RWPE2 (cell line): ENCODE measurements at regions not wholly inside any gene's neighbourhood (a gene's known extent, or its start where the extent isn't known, plus 50 kb on each side); places are given as distances from the start of the nearest gene placed in this dataset.

Experiments used
- ATAC-seq: fragments of 200-7000 bp; cut with Tn5 transposase; 3 replicates; pipeline ENCODE4 v1.9.1; 2021; ENCODE audit warnings: low read depth
- DNase-seq: peaks from one replicate; pipeline ENCODE4 v3.0.0-alpha.2; 2020; ENCODE audit warnings: low spot score
- H3K27ac ChIP-seq: fragments of 450-650 bp; 2 replicates; pipeline ENCODE4 v1.5.1; 2017; ENCODE audit warnings: mild to moderate bottlenecking; ENCODE audit not compliant: poor library complexity, severe bottlenecking
- H3K27me3 ChIP-seq: fragments of 250-450 bp; sonication (Bioruptor Pico); 2 replicates; pipeline ENCODE4 v1.5.1; 2021; ENCODE audit warnings: mild to moderate bottlenecking, moderate library complexity; ENCODE audit not compliant: insufficient read depth, poor library complexity, severe bottlenecking
- H3K36me3 ChIP-seq: fragments of 250-450 bp; sonication (Bioruptor Pico); 2 replicates; pipeline ENCODE4 v1.5.1; 2020; ENCODE audit warnings: low read depth, mild to moderate bottlenecking, moderate library complexity
- H3K4me1 ChIP-seq: fragments of 250-450 bp; sonication (Bioruptor Pico); 2 replicates; pipeline ENCODE4 v1.5.1; 2021; ENCODE audit warnings: mild to moderate bottlenecking, moderate library complexity; ENCODE audit not compliant: insufficient read depth, poor library complexity, severe bottlenecking
- H3K4me3 ChIP-seq: fragments of 250-450 bp; sonication (Bioruptor Pico); 2 replicates; pipeline ENCODE4 v1.5.1; 2021; ENCODE audit warnings: mild to moderate bottlenecking, moderate library complexity; ENCODE audit not compliant: severe bottlenecking
- H3K9me3 ChIP-seq: fragments of 250-450 bp; sonication (Bioruptor Pico); 2 replicates; pipeline ENCODE4 v1.5.1; 2021; ENCODE audit warnings: mild to moderate bottlenecking, moderate library complexity; ENCODE audit not compliant: severe bottlenecking
- CTCF ChIP-seq: fragments of 450-650 bp; IDR thresholded peaks from one replicate; pipeline ENCODE4 v1.5.1; 2017; ENCODE audit warnings: mild to moderate bottlenecking, moderate library complexity; ENCODE audit not compliant: poor library complexity, severe bottlenecking

GRCh38 chr12:23303821-23304220 is 645.6 kb downstream of the SOX5 start:
- DNase-seq (no peak), ATAC-seq (no peak)
- H3K27me3 ChIP-seq, result no peaks in the 10 kb centered on the region
- no peak for TF ChIP-seq CTCF
- no peaks in the 10 kb centered on the region for H3K4me1 ChIP-seq
- no peaks in the 10 kb centered on the region for H3K9me3 ChIP-seq
- no peak overlapping the region for H3K4me3 ChIP-seq
- no peak overlapping the region for H3K27ac ChIP-seq
- no peaks in the 10 kb centered on the region for H3K36me3 ChIP-seq

GRCh38 chr12:23333938-23334337 is 615.5 kb downstream of the SOX5 start:
- no peaks in the 10 kb centered on the region for H3K4me1 ChIP-seq
- no peaks in the 10 kb centered on the region for H3K36me3 ChIP-seq
- DNase-seq (no peak), ATAC-seq (no peak)
- no peak overlapping the region for H3K27ac ChIP-seq
- H3K4me3 ChIP-seq, result no peak overlapping the region
- no peak for TF ChIP-seq CTCF
- H3K27me3 ChIP-seq, result no peaks in the 10 kb centered on the region
- H3K9me3 ChIP-seq, result no peaks in the 10 kb centered on the region

GRCh38 chr12:23335593-23335992 is 613.9 kb downstream of the SOX5 start:
- H3K4me1 ChIP-seq, result no peaks in the 10 kb centered on the region
- ATAC-seq (no peak), DNase-seq (no peak)
- no peak for TF ChIP-seq CTCF
- H3K9me3 ChIP-seq, result no peaks in the 10 kb centered on the region
- no peaks in the 10 kb centered on the region for H3K36me3 ChIP-seq
- no peak overlapping the region for H3K4me3 ChIP-seq
- no peak overlapping the region for H3K27ac ChIP-seq
- no peaks in the 10 kb centered on the region for H3K27me3 ChIP-seq

GRCh38 chr12:23337213-23337612 is 612.3 kb downstream of the SOX5 start:
- Histone ChIP-seq H3K9me3 (no peaks in the 10 kb centered on the region), H3K27ac (no peak overlapping the region), H3K4me3 (no peak overlapping the region), H3K4me1 (no peaks in the 10 kb centered on the region), H3K27me3 (no peaks in the 10 kb centered on the region), H3K36me3 (no peaks in the 10 kb centered on the region)
- TF ChIP-seq CTCF, result no peak
- ATAC-seq (no peak), DNase-seq (no peak)

- Histone ChIP-seq H3K9me3 (no peaks in the 10 kb centered on the region), H3K36me3 (no peaks in the 10 kb centered on the region), H3K4me1 (no peaks in the 10 kb centered on the region), H3K4me3 (no peak overlapping the region), H3K27me3 (no peaks in the 10 kb centered on the region), H3K27ac (no peak overlapping the region)
- no peak for TF ChIP-seq CTCF
- DNase-seq (no peak), ATAC-seq (no peak)
These were observed 609.1 kb downstream of the SOX5 start for GRCh38 chr12:23340351-23340750.
